HG03457 (cell line): ENCODE measurements at regions not wholly inside any gene's neighbourhood (a gene's known extent, or its start where the extent isn't known, plus 50 kb on each side); places are given as distances from the start of the nearest gene placed in this dataset.

ENCODE experiments used
- ATAC-seq: cut with Tn5 transposase; IDR thresholded peaks from one replicate; pipeline ENCODE4 v1.9.1; 2021; ENCODE audit warnings: moderate number of reproducible peaks; ENCODE audit not compliant: unreplicated experiment

- ATAC-seq, result no peak
These were observed 231.8 kb upstream of the SPTLC3 start for GRCh38 chr20:12777016-12777415.

DNA sequence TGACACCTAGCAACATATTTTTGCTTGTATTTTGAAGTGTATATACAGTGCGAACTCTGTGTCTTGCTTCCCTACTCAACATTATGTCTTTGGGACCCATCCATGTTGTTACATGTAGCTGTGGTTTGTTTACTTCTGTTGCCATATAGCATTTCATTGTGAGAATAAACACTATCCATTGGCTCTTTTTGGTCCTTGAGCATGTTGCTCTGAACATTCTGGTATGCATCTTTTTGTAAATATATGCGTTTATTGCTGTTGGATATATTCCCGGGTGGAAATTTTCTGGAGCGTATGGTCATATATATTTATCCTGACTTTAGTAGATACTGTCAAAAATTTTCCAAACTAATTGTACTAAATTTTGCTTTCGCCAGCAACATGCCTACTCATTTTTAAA lies 222.5 kb upstream of the SPTLC3 start:
- no peak for ATAC-seq

DNA sequence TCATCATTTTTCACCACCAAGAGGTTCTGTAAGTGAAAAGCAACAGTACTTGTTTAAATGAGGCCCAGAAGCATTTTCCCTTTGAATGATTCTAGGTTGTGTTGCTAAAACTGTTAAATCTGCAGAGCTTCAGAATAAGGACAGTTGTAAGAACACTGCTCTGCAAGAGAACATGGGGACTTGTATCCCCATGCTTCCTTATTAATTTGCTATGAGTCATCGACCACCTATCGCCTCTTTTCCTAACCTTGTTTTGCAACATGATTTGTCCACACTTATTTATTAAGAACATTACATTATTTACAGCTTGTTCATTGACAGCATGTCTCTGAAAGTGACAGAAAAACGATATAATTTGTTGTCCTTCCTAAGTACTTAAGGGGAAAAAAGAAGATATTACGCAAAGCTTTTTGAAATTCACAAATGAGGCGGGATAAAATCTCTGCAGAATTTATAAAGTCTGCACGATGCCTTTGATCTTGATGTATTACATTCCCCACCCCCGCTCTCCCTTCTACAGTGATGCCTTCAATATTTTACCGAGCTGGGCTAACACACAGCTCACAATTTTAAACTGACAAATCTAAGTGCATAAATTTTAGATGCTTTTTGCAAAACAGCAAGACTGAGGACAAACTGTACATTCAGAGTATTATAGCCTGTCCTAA lies 220.0 kb upstream of the SPTLC3 start:
- no peak for ATAC-seq

GRCh38 chr20:12790859-12791258 lies 217.9 kb upstream of the SPTLC3 start:
- no peak for ATAC-seq

DNA sequence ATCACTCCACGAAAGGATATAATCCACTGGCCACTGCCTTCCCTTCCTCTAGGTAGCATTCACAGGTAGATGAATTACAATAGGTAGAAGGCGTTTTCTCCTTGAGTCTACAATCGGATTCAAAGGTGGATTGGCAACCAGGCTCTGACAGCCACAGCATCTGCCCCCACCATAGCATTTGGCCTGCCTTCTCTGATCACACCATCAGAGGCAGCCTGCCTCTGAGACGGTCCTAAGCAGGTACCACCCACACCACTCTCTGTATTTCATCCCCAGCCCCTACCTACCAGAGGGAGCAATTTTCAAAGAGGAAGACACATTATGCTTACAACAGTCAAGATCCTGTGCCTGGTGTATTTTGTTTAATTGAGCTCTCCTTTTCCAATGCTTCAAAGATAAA lies 210.5 kb upstream of the SPTLC3 start:
- ATAC-seq, result no peak

DNA sequence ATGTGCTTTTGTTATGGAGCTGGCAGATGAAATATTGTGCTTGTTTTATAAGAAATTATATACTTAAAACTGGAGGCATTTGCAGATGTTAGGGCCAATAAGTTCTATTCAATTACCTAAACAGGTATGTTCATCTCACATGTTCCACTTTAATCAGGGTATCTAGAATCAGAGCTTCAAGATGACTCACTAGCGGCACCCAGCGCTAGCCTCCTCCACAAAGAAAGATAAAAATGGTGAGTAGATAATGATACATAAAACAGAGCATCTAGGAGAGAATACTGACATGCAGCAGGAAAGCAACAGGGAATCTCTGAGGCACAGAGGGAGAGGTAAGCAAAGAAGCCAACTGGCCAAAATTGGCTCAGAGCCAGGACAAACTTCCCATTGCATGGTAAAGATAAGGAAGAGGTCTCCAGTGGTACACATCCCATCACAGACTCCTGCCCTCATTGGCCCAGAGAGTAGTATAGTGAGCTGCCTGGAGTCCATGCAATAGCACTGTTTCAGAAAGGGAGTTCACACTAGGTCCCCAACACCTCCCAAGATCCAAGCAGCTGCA lies 200.7 kb upstream of the SPTLC3 start:
- ATAC-seq, result no peak

DNA sequence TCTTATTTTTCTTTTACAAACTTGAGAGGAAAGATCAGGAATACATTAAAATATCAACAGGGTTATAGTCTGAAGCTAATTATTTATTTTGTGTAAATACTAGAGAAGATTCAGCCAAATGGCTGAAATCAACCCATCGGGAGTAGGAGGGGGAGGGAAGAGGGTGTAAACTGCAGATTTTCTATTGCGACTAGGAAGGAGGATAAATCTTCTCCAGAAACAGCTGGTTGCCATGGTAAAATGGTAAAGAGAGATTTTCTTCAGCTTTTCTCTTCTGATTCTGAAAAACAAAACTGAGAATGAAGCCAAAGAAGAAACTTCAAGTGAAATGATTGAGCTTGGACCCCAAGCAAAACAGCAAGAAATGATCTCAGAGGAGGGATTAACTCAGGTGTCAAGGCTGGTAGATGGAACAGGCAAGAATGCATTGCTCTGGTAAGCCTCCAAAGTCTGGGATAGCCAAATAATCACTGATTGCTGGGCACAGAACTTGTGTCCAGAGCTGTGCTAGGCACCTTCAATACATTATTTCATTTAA lies 193.5 kb upstream of the SPTLC3 start:
- no peak for ATAC-seq

DNA sequence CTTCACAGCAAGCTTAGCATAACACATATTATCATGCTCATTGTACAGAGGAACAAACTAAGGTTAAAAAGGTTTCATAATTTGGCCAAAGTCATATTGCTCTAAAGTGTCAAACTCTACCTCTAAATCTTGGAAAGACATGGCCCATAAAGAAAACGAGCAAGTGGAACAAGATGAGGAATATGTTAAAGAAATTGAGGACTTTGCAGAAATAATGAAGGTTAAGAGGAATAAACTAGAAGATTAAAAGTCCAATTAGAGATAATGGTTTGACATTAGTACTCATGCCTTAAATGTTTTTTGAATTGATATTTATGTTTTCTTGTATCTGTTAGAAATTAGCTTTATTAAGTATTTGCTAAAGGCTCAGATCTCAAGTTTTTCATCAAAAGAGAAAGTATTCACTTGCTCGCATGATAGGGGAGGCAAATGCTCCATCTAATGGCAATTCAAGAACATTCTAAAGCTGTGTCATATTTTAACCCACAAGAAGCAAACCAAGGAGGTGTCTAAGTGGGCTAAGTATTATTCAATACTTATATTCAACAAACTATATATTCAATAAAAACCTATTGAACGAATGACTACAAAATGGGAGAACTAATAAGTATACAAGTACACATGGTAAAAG lies 192.9 kb upstream of the SPTLC3 start:
- no peak for ATAC-seq

DNA sequence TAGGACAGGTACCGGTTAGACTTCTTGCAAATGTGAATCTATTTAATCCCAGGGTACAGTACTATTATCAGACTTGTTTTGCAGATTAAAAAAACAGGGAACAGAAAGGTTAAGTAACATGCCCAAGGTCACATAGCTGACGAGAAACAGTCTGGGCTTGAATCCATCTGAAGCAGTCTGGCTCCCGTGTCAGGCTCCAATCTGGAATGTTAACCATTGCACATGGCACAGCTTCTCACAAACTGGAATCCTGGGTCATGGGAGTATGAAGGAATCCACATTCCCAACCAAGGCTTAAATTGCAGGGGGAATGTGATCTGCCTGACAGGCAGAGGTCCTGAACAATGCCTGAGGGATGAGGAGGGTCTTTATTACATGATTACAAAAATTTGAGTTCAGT lies 187.5 kb upstream of the SPTLC3 start:
- no peak for ATAC-seq

GRCh38 chr20:12823734-12824133 lies 185.0 kb upstream of the SPTLC3 start:
- ATAC-seq, result no peak

- no peak for ATAC-seq
These were observed 184.2 kb upstream of the SPTLC3 start for GRCh38 chr20:12824328-12825225.

DNA sequence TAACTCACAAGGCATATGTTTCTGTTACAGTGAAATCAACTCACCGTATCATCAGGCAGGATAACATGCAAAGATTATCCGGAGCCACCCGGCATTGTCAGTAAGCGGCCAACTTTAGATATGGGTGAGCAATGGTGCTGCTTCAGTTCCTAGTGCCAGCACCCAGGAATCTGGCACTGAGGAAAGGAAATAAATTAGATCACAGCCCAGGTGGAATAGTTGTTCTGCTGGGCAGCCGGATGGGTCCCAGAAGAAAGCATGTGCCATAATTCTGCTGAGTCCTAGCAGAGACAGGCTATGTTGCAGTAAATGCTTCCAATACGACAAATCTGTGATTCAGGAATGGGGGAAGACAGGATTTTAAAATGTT lies 183.6 kb upstream of the SPTLC3 start:
- ATAC-seq, result no peak

GRCh38 chr20:12827816-12828385 lies 180.9 kb upstream of the SPTLC3 start:
- ATAC-seq, result no peak

GRCh38 chr20:12829170-12829569 lies 179.6 kb upstream of the SPTLC3 start:
- no peak for ATAC-seq

- ATAC-seq, result no peak
These were observed 174.9 kb upstream of the SPTLC3 start for GRCh38 chr20:12833861-12834260.

DNA sequence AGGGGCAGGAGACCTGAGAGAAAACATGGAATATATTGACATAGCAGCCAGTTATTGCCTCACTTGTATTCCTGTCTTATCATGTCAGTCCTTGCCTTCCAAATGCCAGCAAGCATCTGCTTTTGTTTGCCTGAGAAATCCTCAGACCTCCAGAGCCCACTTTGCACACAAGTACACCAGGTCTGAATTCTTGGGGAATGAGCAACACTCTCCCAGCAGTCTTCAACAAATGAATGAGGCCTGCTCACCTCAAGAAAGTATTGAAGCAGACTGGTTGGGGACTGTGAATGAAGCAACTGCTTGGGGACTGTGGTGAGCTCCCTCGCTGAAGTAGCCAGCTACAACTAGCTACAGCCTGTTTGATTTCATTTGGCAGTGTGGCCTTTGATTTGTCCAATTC lies 172.8 kb upstream of the SPTLC3 start:
- ATAC-seq, result no peak

GRCh38 chr20:12837646-12838045 lies 171.1 kb upstream of the SPTLC3 start:
- no peak for ATAC-seq

GRCh38 chr20:12838261-12838866 lies 170.4 kb upstream of the SPTLC3 start:
- no peak for ATAC-seq

- ATAC-seq, result no peak
These were observed 160.9 kb upstream of the SPTLC3 start for GRCh38 chr20:12847872-12848271.

GRCh38 chr20:12849225-12849910 lies 159.4 kb upstream of the SPTLC3 start:
- ATAC-seq, result no peak
